ENCODE measurements at regions not wholly inside any gene's neighbourhood (a gene's known extent, or its start where the extent isn't known, plus 50 kb on each side); places are given as distances from the start of the nearest gene placed in this dataset.

DNA sequence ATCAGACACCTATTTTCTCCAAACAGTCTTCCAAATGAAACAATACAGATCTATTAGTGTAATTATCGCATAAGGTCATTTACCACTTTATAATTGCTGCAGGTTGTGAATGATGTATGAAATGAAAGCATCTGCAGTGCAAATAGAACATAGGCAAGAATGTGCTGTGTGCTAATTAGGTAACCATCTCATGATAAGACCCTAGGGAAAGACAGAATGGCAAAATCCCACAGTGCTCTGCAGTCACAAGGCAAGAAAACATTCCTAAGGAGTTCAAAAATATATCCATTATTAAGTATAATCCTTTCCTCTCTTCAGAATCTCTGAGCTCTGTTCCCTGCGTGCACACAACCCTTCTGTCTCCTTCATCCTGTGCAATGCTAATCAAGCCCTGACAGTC is 488.1 kb downstream of the NR4A2 start:
- H3K4me3 ChIP-seq (ENCODE audit: low read length) = no peak overlapping the region
- H3K27ac ChIP-seq (ENCODE audit: low read length) = no peak overlapping the region
- H3K4me1 ChIP-seq (ENCODE audit: low read length) = no peaks in the 10 kb centered on the region
- no peaks in the 10 kb centered on the region for H3K79me2 ChIP-seq (ENCODE audit: low read length)
- no peaks in the 10 kb centered on the region for H4K20me1 ChIP-seq (ENCODE audit: insufficient read depth, low read length)
- no peaks in the 10 kb centered on the region for H3K9me3 ChIP-seq (ENCODE audit: insufficient read depth, low read length)
- no peak overlapping the region for H2AFZ ChIP-seq (ENCODE audit: low read depth, low read length)
- TF ChIP-seq, protein P1, sequence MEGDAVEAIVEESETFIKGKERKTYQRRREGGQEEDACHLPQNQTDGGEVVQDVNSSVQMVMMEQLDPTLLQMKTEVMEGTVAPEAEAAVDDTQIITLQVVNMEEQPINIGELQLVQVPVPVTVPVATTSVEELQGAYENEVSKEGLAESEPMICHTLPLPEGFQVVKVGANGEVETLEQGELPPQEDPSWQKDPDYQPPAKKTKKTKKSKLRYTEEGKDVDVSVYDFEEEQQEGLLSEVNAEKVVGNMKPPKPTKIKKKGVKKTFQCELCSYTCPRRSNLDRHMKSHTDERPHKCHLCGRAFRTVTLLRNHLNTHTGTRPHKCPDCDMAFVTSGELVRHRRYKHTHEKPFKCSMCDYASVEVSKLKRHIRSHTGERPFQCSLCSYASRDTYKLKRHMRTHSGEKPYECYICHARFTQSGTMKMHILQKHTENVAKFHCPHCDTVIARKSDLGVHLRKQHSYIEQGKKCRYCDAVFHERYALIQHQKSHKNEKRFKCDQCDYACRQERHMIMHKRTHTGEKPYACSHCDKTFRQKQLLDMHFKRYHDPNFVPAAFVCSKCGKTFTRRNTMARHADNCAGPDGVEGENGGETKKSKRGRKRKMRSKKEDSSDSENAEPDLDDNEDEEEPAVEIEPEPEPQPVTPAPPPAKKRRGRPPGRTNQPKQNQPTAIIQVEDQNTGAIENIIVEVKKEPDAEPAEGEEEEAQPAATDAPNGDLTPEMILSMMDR (IDR thresholded peaks at IDR 0.05; ENCODE audit: low read depth, low read length) = no peak
- no peak for TF ChIP-seq EZH2phosphoT487 (IDR thresholded peaks at IDR 0.05; ENCODE audit: low read depth)
- H3K9ac ChIP-seq (ENCODE audit: low read length) = no peak overlapping the region
- H3K27me3 ChIP-seq (ENCODE audit: low read depth, low read length) = no peaks in the 10 kb centered on the region
- H3K36me3 ChIP-seq (replicated peaks; ENCODE audit: low read depth, low read length) = no peaks in the 10 kb centered on the region
- no peak overlapping the region for H3K4me2 ChIP-seq (ENCODE audit: low read length)

DNA sequence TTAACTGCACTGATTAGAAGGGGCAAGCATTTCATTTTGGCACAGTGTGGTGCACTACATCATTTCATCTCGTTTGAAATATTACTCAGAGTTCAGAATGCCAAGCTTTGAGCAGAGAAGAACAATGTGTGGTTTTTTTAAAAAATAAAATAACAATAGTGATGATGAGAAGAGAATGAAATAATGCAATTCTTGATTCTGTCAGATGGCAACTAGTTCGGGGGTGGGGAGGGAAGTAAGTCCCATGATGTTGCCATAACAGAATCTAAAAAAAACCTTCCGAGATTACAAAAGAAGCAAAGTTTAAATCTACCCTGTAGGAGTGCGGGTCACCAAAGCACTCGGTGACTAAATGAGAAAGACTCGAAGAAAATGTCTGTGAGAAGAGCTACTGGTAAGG is 490.4 kb downstream of the NR4A2 start:
- H4K20me1 ChIP-seq (ENCODE audit: insufficient read depth, low read length) = no peaks in the 10 kb centered on the region
- H3K36me3 ChIP-seq (replicated peaks; ENCODE audit: low read depth, low read length) = no peaks in the 10 kb centered on the region
- no peaks in the 10 kb centered on the region for H3K4me1 ChIP-seq (ENCODE audit: low read length)
- no peak overlapping the region for H3K27ac ChIP-seq (ENCODE audit: low read length)
- no peaks in the 10 kb centered on the region for H3K27me3 ChIP-seq (ENCODE audit: low read depth, low read length)
- H2AFZ ChIP-seq (ENCODE audit: low read depth, low read length) = no peak overlapping the region
- H3K79me2 ChIP-seq (ENCODE audit: low read length) = no peaks in the 10 kb centered on the region
- no peak overlapping the region for H3K4me2 ChIP-seq (ENCODE audit: low read length)
- no peak for TF ChIP-seq EZH2phosphoT487 (IDR thresholded peaks at IDR 0.05; ENCODE audit: low read depth)
- TF ChIP-seq, protein P1 (IDR thresholded peaks at IDR 0.05; ENCODE audit: low read depth, low read length) = no peak
- H3K4me3 ChIP-seq (ENCODE audit: low read length) = no peak overlapping the region
- H3K9me3 ChIP-seq (ENCODE audit: insufficient read depth, low read length) = no peaks in the 10 kb centered on the region
- no peak overlapping the region for H3K9ac ChIP-seq (ENCODE audit: low read length)

DNA sequence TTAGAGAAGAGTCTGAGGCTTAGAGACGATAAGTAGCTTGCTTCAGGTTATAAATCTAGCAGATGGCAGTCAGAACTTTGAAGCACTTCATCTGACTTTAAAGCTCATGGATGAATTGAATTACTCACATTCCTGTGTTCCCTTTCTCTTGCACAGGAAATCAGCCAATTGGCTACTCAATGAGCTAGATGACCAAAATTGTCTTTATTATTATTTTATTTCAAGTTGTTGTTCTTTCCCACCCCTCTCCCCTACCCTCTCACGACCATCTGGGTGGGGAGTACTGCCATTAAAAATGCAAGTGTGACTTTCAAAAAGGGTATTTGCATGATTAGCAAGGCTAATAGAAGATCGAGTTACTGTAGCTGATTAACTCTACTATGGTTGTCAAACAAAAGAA is 491.1 kb downstream of the NR4A2 start:
- H3K4me2 ChIP-seq (ENCODE audit: low read length) = no peak overlapping the region
- no peak overlapping the region for H3K4me3 ChIP-seq (ENCODE audit: low read length)
- TF ChIP-seq EZH2phosphoT487 (IDR thresholded peaks at IDR 0.05; ENCODE audit: low read depth) = no peak
- TF ChIP-seq, protein P1 (IDR thresholded peaks at IDR 0.05; ENCODE audit: low read depth, low read length) = no peak
- H2AFZ ChIP-seq (ENCODE audit: low read depth, low read length) = no peak overlapping the region; the same call in 1 of the 2 replicates
- H3K27ac ChIP-seq (ENCODE audit: low read length) = no peak overlapping the region
- H3K27me3 ChIP-seq (ENCODE audit: low read depth, low read length) = no peaks in the 10 kb centered on the region
- no peak overlapping the region for H3K9ac ChIP-seq (ENCODE audit: low read length)
- no peaks in the 10 kb centered on the region for H3K79me2 ChIP-seq (ENCODE audit: low read length)
- no peaks in the 10 kb centered on the region for H4K20me1 ChIP-seq (ENCODE audit: insufficient read depth, low read length)
- H3K4me1 ChIP-seq (ENCODE audit: low read length) = no peaks in the 10 kb centered on the region
- no peaks in the 10 kb centered on the region for H3K9me3 ChIP-seq (ENCODE audit: insufficient read depth, low read length)
- no peaks in the 10 kb centered on the region for H3K36me3 ChIP-seq (replicated peaks; ENCODE audit: low read depth, low read length)

DNA sequence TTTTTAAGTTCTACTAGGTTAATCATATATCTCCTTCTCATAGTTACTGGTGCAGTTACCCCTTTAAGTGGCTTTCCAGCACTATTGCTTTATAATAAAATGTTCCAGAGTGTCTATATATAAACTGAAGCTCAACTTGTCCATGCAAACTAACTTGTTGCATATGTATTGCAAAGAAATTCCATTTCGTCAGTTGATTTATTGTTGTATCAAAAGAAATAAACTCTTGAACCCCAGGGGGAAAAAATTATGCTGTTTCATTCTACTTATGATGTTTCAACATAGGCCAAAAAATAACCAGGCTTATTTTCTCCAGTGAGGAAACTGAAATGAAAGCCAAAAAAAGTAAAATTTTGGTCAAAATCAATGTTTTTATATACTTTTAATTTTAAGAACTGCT is 491.9 kb downstream of the NR4A2 start:
- H3K4me3 ChIP-seq (ENCODE audit: low read length) = no peak overlapping the region
- no peaks in the 10 kb centered on the region for H3K9me3 ChIP-seq (ENCODE audit: insufficient read depth, low read length)
- no peak overlapping the region for H3K27ac ChIP-seq (ENCODE audit: low read length)
- TF ChIP-seq, protein P1 (IDR thresholded peaks at IDR 0.05; ENCODE audit: low read depth, low read length) = no peak
- TF ChIP-seq EZH2phosphoT487 (IDR thresholded peaks at IDR 0.05; ENCODE audit: low read depth) = no peak
- H3K36me3 ChIP-seq (replicated peaks; ENCODE audit: low read depth, low read length) = no peaks in the 10 kb centered on the region
- H2AFZ ChIP-seq (ENCODE audit: low read depth, low read length) = no peak overlapping the region
- H3K9ac ChIP-seq (ENCODE audit: low read length) = no peak overlapping the region
- H3K79me2 ChIP-seq (ENCODE audit: low read length) = no peaks in the 10 kb centered on the region
- no peak overlapping the region for H3K4me2 ChIP-seq (ENCODE audit: low read length)
- no peaks in the 10 kb centered on the region for H3K27me3 ChIP-seq (ENCODE audit: low read depth, low read length)
- no peaks in the 10 kb centered on the region for H4K20me1 ChIP-seq (ENCODE audit: insufficient read depth, low read length)
- no peaks in the 10 kb centered on the region for H3K4me1 ChIP-seq (ENCODE audit: low read length)
